DND-41 (cell line): ENCODE measurements at regions not wholly inside any gene's neighbourhood (a gene's known extent, or its start where the extent isn't known, plus 50 kb on each side); places are given as distances from the start of the nearest gene placed in this dataset.

Source experiments
- CTCF ChIP-seq: IDR thresholded peaks from 2 replicates; pipeline ENCODE4 v1.5.1; 2012; ENCODE audit warnings: borderline replicate concordance, low read length, moderate library complexity, mild to moderate bottlenecking; ENCODE audit not compliant: poor library complexity, severe bottlenecking; ENCODE audit errors: extremely low read depth
- EZH2 ChIP-seq: IDR thresholded peaks from 3 replicates; pipeline ENCODE4 v1.6.1; 2012; ENCODE audit warnings: borderline replicate concordance, low read depth, mild to moderate bottlenecking, moderate library complexity, low read length, inconsistent platforms; ENCODE audit not compliant: severe bottlenecking

- no peak for TF ChIP-seq CTCF
- TF ChIP-seq EZH2: no peak
These were observed 127.4 kb upstream of the DST start for GRCh38 chr6:56770011-56770520.
